RWPE1 (cell line): ENCODE measurements at regions not wholly inside any gene's neighbourhood (a gene's known extent, or its start where the extent isn't known, plus 50 kb on each side); places are given as distances from the start of the nearest gene placed in this dataset.
"Not testable (repeated sequence)": the region's sequence is repeated elsewhere in the genome, so short reads cannot be mapped to it uniquely, and the experiment has no call there.

ENCODE experiments used
- CTCF ChIA-PET: fragments of 350-600 bp; sonication (Branson Sonifier 250); formaldehyde crosslinking; extraction: SDS; loops from one replicate; lab custom pipeline; 2021; lab: Yijun Ruan, JAX
- POLR2A ChIA-PET: fragments of 400-600 bp; formaldehyde crosslinking; extraction: SDS; loops from one replicate; lab custom pipeline; 2020; ENCODE audit warnings: antibody characterized with exemption; ENCODE audit not compliant: low non-redundant PET; lab: Yijun Ruan, JAX
- DNase-seq: peaks from one replicate; pipeline ENCODE4 v3.0.0; 2012; ENCODE audit warnings: low spot score
- H3K27ac ChIP-seq: fragments of 450-650 bp; 2 replicates; pipeline ENCODE4 v1.5.1; 2017
- CTCF ChIP-seq: fragments of 450-650 bp; conservative IDR thresholded peaks from 2 replicates; pipeline ENCODE4 v1.5.1; 2017; ENCODE audit warnings: low read depth, mild to moderate bottlenecking

- TF ChIP-seq CTCF: no peak
- ChIA-PET CTCF (no interaction called here), POLR2A (no interaction called here)
- H3K27ac ChIP-seq: no peak overlapping the region
- no peak for DNase-seq
Measured at GRCh38 chr3:184450547-184450946, 70.7 kb downstream of the CHRD start.

GRCh38 chr3:184453296-184453695, 73.4 kb downstream of the CHRD start:
- DNase-seq: no peak
- ChIA-PET CTCF (interaction anchor here (0.8 kb wide), 1 partner anchor 60 kb away, joined by 4 read pairs; no protein-coding TSS in a partner anchor), POLR2A (no interaction called here)
- H3K27ac ChIP-seq: no peak overlapping the region
- no peak for TF ChIP-seq CTCF

- ChIA-PET CTCF (no interaction called here), POLR2A (interaction anchor here (0.6 kb wide), 1 partner anchor 9 kb away, joined by 3 read pairs; no protein-coding TSS in a partner anchor)
- H3K27ac ChIP-seq: no peak overlapping the region
- no peak for DNase-seq
- TF ChIP-seq CTCF: no peak
Measured at GRCh38 chr3:184455991-184456390, 76.1 kb downstream of the CHRD start.

- no peak overlapping the region for H3K27ac ChIP-seq
- TF ChIP-seq CTCF: no peak
- POLR2A ChIA-PET: interaction anchor here (0.6 kb wide), 1 partner anchor 10 kb away, joined by 3 read pairs; no protein-coding TSS in a partner anchor
- CTCF ChIA-PET: no interaction called here
- no peak for DNase-seq
Measured at GRCh38 chr3:184456476-184456875, 76.6 kb downstream of the CHRD start.

GRCh38 chr3:184457329-184457728, 77.5 kb downstream of the CHRD start:
- H3K27ac ChIP-seq: no peak overlapping the region
- TF ChIP-seq CTCF: no peak
- ChIA-PET CTCF (no interaction called here), POLR2A (no interaction called here)
- no peak for DNase-seq

- POLR2A ChIA-PET, DNase-seq, H3K27ac ChIP-seq: not testable (repeated sequence)
- CTCF ChIA-PET: interaction anchor here (0.6 kb wide), 1 partner anchor 16 kb away, joined by 3 read pairs; no protein-coding TSS in a partner anchor
Measured at GRCh38 chr3:184457784-184458377, 78.0 kb downstream of the CHRD start.

- POLR2A ChIA-PET: no interaction called here
- no peak for TF ChIP-seq CTCF
- no peak overlapping the region for H3K27ac ChIP-seq
- CTCF ChIA-PET: no interaction called here
- no peak for DNase-seq
Measured at GRCh38 chr3:184459355-184459754, 79.5 kb downstream of the CHRD start.
